Activated CD4-positive, alpha-beta T cell treated with anti-CD3 and anti-CD28 coated beads, Interleukin-2, amount 50 U/mL, for 48 hours (primary cell): ENCODE measurements at regions not wholly inside any gene's neighbourhood (a gene's known extent, or its start where the extent isn't known, plus 50 kb on each side); places are given as distances from the start of the nearest gene placed in this dataset.

Source experiments
- DNase-seq, 2 experiments: peaks; one replicate each; pipeline ENCODE4 v3.0.0-alpha.2; 2020

DNA sequence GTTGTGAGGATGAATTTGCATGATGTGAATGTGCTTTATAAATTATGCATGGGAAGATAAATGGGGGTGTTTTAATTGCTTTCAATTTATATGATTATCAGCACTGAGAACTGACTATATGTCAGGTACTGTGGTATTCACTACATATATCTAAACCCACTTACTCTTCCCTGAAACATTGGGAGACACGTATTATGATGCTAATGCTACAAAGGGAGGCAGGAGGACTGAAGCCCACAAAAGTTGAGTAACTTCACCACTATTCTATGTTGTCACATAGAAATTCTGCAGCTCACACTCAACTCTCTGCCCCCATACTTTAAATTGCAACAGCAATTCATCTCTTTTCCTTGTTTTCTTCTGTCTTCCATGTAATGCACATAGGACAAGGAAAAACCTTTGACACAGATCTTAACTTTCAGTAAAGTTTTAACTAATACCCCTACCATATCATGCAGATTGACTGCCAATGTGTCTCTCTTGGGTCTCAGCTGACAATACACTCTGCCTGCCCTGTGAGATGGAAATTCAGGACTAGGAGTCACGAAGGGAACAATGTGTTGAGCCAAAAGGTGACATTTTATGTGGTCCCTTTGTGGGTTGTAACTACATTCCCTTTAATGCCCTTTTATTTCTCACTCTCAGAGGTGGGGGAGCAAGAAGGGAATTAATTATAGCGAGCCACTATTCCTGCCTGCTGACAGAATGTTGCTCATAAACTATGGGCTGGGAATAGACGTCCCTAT lies 691.0 kb upstream of the SORCS1 start:
- DNase-seq: no peak

DNA sequence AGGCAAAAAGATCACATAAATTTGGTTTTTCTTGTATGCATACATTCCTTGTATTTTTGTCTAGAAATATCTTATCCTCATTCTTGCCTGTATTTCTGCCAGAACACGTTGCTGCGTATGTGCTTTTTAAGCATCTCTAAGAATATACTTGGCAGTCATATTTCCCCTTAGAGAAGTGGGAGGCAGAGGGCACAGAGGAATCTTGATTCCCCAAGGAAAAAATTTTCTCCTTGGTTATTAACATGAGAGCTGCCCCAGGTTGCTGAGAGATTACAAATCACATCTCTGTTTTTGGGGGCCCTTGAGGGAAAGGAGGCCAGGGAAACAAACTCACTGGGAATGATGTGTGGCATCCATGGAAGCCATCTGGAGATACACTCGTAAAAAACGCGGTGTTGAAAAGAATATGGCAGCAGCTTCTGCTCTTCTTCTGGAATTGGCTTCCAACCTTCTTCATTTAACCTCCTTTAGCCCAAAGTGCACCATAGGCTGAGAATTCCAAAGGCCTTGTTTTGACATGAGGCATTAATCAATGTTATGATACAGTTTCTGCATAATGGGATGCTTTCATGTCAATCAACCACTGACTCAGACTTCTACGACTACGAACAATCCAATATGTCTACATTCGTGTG lies 684.3 kb upstream of the SORCS1 start:
- DNase-seq: no peak

DNA sequence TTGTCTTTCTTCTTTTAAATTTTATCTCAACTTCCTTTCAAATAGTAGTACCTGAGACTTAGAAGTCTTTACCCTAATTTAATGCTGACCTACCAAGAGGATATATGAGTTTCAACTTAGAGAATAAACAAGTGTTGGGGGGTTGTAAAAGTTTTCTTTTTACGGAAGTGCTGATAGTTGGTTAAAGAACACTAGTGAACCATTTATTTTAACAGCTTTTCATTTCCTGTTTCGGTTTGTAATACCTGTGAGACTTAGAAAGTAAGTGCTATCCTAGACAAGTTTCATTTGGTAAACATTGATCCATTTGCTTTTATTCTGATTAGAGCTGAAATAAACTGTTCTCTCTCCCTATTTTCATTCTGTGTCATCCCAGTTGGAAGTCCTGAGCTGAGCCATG lies 683.1 kb upstream of the SORCS1 start:
- DNase-seq: no peak

DNA sequence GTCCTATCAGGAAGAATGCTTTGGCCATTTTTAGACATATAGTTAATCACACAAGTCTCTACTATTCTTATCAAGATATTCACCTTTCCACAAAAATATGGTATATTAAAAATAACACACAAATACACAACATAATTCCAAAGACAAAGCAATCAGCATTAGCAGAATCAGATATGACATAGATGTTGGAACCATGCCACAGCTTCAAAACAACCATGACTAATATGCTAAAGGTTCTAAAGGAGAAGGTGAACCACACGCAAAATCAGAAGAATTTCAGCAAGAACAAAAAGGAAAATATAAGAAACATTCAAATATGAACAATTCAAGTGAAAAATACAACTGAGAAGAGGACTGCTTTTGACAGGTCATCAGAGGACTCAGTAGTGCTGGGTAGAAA lies 670.2 kb upstream of the SORCS1 start:
- DNase-seq: no peak

DNA sequence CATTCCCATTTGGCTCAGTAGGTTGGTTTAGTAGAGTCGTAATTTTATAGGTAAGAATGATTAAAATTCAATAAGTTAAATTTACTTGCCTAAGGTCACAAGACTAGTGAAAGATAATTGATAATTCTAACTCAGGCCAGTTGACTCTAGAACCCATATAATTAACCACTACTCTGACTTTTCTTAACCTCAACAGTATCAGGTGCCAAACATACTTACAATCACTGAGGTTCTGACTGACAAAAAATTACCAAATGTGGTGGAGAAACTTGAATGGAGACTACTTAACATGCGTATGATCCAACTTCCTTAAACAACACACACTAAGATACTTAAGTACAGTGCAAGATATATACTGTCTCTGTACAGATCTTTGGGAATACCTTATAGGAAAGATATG lies 667.3 kb upstream of the SORCS1 start:
- DNase-seq: no peak

DNA sequence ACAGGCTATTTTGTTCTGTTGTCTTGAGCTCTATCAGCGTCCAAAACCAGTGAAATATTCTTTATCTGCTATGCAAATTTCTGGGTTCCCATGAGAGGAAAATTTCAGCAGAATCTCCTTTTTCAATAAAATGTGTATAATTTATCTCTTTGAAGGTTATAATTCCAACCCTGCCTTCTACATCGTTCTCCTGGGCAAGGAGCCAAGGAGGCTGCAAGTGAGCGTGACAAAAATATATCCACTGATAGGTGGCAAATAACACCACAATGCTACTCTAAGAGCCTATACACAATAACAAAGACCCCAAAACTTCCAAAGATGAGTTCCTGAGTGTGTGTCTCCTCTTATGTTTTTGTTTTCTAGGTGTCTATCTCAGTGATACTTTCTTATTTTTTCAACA lies 664.7 kb upstream of the SORCS1 start:
- DNase-seq: no peak

DNA sequence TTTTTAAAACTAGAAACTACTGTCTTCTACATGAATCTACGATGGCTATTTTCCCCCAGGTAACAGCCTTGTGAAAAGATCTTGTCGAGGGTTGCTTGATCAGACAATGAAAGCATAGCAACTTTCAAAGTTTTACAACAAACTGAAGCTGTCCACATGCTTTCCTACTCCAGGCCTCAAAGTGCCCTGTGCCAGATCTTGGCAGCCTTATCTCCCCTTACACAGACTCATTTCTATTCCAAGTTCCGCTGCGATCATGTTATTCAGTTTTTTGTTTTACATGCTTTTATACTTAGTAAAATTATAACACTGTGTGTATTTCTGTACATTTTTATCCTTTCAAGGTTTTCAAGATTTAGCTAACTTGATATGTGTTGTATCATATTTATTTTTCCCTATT lies 661.7 kb upstream of the SORCS1 start:
- DNase-seq: no peak

DNA sequence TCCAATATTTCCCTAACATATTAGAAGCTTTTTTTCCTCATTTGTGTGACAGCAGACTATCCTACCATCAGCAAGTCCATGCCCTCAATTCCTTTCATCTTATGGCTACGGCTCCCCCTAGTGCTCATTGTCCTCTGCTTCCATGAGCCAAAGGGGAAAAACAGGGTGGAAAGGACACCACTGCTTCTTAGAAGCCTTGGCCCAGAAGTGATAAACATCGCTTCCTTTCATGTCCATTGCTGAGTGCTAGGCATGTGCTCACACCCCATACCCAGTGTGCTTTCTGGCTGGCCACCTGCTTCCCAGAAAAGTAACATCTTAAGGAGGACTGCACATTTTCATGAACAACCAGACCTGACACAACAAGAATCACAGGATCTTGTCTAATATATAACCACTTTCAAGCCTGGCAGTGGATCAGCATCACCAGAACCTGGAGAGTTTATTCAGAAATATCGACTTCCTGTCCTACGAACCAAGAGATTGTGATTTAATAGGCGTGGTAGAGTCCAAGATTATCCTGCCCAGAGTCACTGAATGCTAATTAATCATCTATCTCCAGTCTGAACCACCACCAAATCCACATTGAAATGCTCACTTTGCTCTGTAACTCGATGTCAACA lies 650.5 kb upstream of the SORCS1 start:
- DNase-seq: no peak

DNA sequence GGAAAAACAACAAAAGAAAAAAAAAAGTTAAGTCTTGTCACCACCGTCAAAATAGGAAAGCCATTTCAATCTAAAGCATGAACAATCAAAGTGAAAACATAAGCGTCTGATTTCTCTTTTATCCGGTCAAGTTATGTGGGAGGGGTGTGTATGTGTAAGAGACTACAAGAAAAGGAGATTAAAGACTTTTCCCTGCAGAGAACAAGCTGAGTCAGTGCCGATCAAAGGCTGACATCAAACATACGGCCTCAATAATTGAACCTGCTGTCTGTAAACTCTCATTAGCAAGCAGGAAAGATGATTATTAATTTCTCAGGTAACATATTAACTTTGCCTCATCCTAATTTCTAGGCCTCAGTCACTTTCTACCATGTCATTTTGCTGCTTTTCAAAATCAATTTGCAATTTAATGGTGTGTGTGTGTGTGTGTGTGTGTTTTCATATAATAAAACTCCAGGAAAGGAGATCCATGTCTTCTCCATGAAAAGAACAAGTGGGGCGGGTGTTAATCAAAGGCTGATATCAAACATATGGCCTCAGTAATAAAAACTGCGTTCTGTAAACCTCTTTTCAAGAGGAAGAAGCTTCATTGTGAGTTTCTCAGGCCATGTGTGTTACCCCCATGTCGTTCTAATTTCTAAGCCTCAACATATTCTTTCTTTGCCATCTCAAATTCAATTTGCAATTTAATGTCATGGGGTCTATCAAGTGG lies 649.1 kb upstream of the SORCS1 start:
- no peak for DNase-seq

DNA sequence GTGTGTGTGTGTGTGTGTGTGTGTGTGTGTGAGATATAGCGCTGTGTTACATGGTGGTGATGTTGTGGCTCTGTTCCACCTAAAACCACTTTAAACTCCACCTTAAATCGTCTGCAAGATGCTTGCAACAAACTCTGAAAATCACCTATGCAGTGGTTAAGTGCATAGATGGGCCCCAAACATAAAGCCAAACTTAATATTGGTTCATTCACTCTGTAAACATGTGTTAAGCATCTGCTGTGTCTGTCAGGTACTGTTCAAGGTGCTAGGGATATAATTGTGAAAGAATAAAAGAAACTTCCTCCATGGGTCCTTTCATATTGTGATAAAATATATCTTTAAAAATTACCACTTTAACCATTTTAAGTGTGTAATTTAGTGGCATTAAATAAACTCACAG lies 645.4 kb upstream of the SORCS1 start:
- no peak for DNase-seq

DNA sequence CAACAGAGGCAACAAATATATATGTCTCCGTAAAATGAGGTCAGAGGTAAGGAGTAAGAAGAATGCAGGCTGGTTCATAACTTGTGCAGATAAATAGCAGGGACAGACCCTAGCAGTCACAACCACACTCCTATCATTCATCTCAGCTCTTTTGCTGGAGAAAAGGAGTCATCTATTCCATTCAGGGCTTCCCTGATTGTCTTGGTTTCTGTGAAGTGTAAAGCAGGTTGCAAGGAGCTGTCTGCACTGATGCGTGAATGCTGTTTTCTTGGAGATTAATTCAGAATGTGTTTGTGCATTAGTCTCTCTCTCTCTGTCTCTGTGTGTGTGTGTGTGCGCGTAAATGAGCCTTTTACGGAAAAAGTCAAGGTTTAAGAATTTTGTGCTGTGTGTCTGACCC lies 643.3 kb upstream of the SORCS1 start:
- no peak for DNase-seq

DNA sequence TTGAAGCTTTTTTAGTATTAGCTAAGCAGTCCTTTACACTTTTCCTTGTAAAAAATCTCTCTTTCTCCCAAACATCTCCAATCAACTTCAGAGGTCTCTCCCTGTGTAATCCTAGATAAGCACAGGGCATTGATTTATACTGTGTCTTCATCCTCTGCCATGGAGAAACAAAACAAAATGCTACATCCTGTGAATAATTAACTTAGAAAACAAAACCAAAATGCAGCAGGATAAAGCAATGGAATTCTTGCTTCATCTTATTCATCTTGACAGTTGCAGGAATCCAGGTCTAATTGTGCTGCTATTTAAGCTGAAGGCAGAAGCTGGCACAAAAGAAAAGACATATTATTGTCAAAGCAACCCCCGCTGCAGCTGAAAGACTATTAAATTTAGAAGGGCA lies 641.5 kb upstream of the SORCS1 start:
- no peak for DNase-seq

DNA sequence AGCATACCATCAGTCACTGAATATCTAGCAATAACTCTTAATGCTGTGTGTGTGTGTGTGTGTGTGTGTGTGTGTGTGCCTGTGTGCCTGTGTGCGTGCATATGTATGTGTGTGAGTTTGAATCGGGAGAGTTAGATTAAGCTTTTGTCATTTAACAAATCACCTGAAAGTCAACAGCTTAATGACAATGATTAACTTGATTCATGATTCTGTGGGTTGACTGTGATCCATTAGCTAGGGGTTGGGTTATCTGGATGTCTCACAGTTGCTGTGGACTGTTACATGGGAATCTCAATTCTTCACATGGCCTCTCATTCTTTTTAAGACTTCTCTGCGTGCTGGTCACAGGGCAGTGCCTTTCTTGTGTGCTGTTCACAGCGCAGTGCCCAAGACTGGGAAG lies 639.0 kb upstream of the SORCS1 start:
- no peak for DNase-seq

DNA sequence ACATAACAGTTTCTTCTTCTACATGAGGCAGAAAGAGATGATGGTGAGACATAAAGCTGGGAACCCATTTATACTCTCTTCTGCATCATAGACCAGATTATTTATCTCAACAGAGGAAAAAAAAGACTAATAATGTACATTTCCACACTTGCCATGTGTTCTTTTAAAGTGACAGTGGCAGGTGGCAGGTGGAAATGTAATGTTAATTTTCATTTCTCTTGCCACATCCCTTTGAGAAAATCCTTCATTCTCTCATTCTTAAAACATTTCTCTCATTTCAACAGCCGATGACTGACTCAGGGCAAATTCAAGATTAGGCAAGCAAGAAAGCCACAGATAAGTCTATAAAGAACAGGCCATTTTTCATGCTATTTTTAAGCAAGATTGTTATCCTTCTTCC lies 635.6 kb upstream of the SORCS1 start:
- no peak for DNase-seq

DNA sequence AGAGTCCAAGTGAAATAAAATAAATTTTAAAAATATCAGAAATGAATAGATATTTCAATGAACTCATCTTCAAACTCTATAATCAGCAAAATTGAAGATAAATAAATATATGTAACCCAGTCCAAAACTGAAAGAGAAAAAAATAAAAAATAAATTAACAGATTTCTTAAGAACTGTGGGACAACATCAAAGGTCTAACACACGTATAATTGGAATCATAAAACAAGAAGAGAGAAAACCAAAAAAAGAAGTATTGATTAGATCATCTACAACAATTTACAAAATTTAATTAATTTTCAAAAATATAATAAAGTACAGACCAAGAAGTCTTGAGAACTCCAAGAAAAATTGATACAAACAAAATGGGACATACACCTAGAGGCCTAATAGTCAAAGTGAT lies 625.8 kb upstream of the SORCS1 start:
- no peak for DNase-seq

DNA sequence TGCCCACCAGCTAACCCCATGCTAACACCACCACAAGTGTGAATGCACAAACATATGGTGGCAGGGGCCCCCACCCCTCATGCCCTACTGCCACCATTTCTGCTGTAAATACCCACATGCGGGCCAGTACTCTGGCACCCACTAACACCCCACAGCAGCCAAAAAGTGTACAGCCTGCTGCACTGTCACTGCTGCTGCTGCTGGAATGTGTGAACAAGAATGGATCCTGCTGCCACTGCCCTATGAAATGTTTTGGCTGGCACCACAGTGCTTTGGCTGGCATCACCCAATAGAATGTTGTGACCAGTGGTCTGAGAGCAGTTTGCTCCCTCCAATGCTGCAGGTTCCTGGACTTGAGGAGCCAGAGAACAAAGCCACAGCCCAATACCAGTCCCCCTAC lies 606.6 kb upstream of the SORCS1 start:
- DNase-seq: no peak

DNA sequence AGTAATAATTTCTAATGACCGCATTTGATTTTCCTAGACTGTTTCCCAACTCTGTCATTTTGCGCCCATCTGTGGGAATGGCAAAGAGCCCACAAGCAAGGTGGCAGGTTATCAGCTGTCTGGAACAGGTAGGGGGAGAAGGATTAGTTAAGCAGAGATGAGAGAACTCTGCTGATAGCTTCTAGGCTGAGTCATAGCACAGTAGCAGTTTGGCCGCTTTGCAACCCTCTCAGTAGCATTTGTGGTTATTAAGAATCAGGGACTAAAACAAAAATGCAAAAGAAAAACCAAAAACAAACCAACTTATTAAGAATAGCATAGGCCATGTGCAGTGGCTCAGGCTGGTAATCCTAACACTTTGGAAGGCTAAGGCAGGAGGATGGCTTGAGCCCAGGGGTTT lies 602.7 kb upstream of the SORCS1 start:
- DNase-seq: no peak

DNA sequence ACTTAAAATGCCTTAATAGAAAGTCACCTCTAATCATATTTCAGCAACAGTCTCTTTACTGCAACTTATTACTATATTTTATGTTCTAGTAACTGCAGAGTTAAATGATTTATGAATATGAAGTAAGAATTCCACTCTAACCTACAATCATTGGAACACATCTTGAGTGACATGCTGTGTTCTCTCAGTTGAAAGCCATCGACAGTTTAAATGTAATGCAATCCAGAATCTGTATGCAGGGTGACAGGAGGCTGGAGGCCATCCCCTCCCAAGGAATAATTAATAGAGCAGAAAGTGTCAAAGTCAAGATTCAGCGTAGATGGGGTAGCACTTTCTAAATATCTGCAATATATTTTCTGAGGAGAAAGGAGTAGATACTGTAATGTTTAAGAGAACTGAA lies 590.3 kb upstream of the SORCS1 start:
- no peak for DNase-seq

DNA sequence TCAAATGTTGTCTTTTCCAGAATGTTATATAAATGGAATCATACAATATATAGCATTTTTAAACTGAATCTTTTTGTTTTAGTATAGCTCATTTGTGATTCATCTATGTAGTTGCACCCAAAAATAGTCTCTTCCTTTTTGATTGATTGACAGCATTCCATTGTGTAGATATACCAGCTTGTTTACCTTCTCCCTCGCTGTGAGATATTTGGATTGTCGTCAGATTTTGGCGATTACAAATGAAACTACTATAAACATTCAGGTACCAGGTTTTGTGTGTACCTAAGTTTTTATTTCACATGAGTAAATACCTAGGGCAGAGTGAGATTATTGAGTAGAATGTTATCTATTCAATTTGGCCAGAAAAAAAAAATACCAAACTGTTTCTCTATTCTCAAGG lies 584.7 kb upstream of the SORCS1 start:
- DNase-seq: no peak

DNA sequence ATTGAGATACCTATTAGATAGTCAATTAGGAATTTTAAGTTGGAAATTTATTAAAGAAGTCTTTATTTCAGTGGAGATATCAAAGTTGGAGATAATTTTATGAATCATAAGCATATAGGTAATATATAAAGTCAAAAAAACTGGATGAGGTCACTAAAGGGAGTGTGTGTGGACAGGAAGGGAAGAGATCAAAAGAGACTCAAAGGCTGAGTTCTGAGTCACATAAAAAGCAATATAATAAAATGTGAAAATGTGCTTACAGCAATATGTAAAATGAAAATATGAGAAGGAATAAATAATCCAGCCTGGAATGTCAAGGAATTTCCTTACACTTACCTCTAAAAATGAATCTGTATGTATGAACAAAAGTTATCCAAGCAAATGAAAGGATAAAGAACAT lies 583.3 kb upstream of the SORCS1 start:
- no peak for DNase-seq

DNA sequence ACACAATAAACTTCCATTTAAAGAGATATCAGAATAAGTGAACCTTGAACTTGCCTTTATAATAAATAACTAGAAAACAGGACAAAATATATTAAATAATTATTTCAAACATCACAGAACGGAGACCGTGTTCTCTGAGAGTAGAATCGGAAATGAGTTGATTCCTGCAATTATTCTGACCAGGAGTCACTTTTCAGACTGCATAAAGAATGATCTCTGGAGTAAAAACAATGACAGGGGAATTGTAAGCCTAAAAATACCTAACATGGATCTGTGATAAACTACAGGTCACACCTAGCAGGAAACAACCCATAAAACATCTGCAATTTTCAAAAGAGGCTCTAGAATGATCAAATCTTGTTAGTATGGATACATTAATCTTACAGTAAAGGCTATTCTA lies 577.5 kb upstream of the SORCS1 start:
- DNase-seq: no peak

DNA sequence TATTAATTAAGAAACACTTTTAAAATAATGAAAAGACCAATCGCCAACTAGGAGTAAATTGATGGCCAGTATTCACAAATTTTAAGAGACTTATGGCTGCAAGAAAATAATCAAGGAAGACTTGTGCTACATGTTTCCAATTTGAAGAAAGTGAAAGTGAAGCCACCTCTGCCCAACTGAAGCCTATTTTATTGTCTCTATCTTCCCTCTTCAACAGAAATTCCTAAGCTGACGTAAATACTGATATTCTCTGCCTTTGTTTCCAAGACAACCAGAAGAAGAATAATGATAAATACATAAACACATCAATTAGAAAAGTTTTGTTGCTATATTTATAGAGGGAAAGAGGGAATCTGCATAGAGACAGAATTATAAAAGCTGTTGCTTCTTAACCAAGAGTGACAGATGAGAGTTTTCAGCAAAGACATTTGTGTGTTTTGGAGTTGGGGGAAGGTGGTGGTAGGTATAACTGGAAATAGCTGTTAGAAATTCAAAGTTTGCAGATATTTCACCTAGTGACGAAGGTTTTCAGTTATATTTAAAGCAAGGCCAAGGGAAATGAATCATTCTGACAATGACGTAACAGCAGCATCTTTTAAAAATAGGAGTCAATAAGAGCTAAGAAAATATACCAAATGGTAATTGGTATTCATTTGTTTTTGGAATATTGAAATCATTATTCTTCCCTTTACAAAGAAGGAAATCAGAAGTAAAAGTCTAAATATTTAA lies 576.6 kb upstream of the SORCS1 start:
- DNase-seq: no peak

DNA sequence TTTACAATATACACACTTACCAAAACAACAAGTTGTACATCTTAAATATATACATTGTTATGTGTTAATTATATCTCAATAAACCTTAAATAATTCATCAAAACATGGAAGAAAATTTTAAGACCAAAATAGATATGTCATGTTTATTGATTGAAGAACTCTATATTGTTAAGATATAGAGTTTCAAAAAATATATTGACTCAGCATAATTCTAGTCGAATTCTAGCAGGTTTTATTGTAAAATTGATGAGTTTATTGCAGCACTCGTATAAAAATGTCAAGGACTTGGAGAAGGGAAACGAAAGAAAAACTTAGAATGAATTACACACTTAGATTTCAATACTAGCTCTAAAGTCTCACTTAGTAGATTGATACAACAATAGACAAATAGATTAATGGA lies 575.4 kb upstream of the SORCS1 start:
- DNase-seq: no peak
